ENCODE measurements at regions not wholly inside any gene's neighbourhood (a gene's known extent, or its start where the extent isn't known, plus 50 kb on each side); places are given as distances from the start of the nearest gene placed in this dataset.

DNA sequence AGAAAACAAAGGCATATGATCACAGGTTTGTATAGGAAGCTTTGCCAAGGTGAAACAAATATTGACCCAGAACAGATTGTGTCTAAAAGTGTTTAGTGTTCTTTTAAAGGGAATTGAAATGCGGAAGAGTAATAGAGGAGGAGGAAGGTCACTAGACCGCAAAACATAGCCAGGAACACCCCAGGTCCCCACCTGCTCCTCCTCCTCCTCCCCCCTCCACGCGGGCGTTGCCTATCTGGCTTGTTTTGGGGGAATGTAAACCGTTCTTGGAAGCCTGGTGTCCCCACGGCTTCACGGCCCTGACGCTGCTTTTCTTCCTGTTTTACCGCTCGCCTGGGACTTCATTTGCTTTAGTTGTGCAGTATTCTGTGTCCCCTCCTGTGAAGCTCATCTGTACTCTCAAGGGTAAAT, 81.0 kb upstream of the PFKP start:
- in situ Hi-C loops (cut with HindIII; ENCODE audit: low pct_unique_long_range_greater_than_20kb, low sequenced_read_pairs), result no loop called here
- DNase-seq (ENCODE audit: low read depth, low spot score), result no peak

DNA sequence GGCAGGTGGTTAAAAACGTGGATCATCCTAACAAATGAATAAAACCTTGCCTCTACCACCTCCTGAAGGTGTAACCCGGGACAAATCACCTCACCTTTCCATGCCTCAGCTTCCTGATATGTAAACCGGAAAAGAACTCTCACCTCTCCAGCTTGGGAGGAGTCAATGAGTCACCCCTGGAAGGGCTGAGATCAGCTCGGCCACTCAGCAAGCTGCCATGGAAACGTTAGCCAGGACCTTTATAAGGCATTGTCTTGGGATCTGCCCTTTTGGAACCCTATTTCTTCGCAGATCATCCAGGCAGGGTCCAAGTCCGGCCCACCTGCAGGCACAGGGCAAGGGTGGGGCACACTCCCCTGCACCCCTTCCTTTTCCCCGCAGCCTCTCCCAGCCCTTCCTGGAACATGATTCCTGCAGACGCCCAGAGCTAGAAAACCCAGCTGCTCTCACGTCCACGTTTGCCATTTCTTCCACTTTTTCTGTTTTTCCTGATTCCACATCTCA, 81.6 kb upstream of the PFKP start:
- no peak for DNase-seq (ENCODE audit: low read depth, low spot score)
- in situ Hi-C loops (cut with HindIII; ENCODE audit: low pct_unique_long_range_greater_than_20kb, low sequenced_read_pairs), result no loop called here

DNA sequence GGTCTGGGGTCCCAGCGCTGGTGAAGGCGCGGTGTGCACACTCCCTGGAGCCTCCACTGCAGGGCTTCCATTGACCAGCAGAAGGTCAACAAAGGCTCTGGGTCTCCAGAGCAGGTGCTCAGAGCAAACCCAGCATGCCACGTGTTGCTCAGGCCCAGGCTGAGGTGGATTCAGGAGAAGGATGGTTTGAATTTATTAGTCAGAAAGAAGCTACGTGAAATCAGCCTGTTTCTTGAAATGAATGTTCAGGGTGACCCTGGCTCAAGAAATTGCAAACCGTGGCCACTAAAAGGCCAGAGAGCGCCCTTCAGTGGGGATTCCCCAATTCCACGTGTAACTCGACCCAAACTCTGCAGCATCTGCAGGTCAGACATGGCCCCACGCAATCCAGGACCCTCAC, 82.7 kb upstream of the PFKP start:
- in situ Hi-C loops (cut with HindIII; ENCODE audit: low pct_unique_long_range_greater_than_20kb, low sequenced_read_pairs), result no loop called here
- DNase-seq (ENCODE audit: low read depth, low spot score), result no peak

DNA sequence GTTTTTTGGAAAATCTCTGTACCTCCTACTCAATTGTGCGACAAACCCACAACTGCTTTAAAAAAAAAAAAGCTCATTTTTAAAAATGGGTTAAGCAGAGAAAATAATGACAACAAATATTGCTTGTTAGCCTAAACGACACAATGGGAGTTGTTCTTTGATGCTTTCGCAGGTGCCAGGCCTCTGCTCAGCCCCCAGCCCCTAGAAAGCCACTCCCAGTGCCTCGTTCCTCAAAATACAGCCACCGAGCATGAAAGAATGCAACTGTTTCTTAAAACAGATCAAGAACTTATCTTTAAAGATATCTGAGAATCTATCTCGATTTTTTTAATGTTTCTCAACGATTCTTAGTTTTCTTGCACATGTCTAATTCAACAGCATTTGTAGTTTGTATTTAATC, 85.2 kb upstream of the PFKP start:
- in situ Hi-C loops (cut with HindIII; ENCODE audit: low pct_unique_long_range_greater_than_20kb, low sequenced_read_pairs), result no loop called here
- DNase-seq (ENCODE audit: low read depth, low spot score), result no peak

DNA sequence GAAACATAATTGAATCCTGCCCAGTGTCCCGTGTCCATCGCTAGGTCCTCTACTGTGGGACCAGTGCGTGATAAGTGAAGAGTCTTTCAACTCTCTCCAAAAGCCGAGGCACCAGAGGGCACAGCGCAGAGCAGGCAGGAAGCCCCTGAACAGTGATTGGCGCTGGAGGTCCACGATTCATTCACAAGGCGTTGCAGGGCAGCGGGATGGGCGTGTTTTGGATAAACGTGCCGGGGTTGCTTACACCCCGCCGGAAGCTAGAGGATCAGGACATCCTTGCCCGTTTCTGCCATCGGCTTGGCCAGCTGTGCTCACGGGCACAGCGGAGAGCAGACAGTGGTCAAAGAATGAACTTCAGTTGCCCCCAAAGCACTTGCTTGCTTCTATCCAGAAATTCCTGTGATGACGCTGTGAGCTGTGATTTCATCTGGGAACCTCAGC, 86.0 kb upstream of the PFKP start:
- in situ Hi-C loops (cut with HindIII; ENCODE audit: low pct_unique_long_range_greater_than_20kb, low sequenced_read_pairs), result no loop called here
- peak; percentile 9 for DNase-seq (ENCODE audit: low read depth, low spot score)

DNA sequence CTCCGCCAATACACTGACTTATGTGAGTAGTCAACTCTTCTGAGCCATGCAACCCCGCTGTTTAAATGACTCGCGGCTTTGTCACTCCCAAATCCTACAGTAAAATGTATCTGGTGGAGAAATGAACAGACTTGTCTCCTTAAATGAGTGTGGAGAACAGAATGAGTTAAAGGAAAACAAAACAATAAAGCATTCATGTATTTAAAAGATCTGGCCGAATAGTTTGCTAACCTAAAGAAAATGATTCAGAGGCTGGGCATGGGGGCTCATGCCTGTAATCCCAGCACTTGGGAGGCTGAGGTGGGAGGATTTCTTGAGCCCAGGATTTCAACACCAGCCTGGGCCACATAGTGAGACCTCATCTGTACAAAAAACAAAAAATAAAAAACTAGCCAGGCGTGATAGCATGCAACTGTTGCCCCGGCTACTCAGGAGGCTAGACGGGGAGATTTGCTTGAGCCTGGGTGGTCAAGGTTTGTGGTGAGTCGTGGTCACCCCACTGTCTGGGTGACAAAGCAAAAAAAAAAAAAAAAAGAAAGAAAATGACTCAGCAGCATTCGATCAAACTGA, 86.5 kb upstream of the PFKP start:
- in situ Hi-C loops (cut with HindIII; ENCODE audit: low pct_unique_long_range_greater_than_20kb, low sequenced_read_pairs), result no loop called here
- DNase-seq (ENCODE audit: low read depth, low spot score), result no peak

DNA sequence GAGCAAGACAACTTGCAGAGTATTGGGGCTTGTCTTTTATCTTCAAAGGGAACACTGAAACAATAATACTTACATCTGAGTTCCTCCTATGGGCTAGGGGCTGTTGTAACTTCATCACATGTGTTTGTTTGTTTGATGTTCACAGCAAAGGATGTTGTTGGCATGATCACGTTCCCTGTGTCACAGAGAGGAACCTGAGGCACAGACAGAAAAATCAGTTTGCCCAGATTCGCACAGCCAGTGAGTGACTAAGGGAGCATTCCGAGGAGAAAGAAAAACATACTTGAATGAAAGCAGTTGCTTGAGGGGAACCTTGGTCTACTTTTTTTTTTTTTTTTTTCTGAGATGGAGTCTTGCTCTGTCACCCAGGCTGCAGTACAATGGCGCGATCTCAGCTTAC, 87.2 kb upstream of the PFKP start:
- DNase-seq (ENCODE audit: low read depth, low spot score), result no peak
- in situ Hi-C loops (cut with HindIII; ENCODE audit: low pct_unique_long_range_greater_than_20kb, low sequenced_read_pairs), result no loop called here

DNA sequence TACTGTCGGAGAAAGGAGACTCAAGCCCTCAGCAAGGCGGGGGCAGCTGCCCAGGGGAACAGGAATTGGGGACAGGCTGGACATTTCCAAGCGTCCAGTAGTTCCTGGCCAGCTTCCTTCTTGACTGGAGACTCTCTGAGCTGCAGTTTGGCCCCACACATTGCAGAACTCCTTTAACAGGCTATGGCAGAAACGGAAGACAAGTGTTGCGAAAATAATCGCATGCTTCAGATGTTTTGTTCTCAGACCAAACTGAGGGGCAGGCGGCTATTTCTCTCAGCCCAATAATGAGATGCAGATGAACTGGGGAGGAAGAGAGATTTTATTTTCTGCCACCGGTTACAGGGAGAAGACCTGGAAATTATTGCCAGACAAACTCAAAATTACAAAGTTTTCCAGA, 88.0 kb upstream of the PFKP start:
- in situ Hi-C loops (cut with HindIII; ENCODE audit: low pct_unique_long_range_greater_than_20kb, low sequenced_read_pairs), result no loop called here
- no peak for DNase-seq (ENCODE audit: low read depth, low spot score)

DNA sequence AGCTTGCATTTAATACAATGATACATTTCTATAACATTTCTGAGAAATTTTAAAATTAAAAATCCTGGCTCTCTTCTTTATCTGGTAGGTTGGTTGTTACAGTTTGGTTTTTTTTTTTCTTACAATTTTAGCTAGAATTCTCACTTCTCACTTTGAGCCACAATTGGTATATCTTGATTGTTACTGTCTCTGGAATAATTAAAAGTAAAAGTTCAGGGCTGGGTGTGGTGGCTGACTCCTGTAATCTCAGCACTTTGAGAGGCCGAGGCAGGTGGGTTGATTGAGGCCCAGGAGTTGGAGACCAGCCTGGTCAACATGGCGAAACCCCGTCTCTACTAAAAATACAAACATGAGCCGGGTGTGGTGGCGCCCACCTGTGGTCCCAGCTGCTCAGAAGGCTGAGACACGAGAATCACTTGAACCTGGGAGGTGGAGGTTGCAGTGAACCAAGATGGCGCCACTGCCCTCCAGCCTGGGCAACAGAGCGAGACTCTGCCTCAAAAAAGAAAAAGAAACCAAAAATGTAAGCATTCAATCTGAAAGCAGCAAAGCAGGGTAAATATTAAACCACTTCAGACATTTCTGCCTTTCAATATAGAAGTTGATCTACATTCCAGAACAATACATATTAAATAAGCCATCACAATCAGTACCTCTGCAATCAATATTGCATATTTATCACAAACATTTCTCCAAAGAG, 88.6 kb upstream of the PFKP start:
- in situ Hi-C loops (cut with HindIII; ENCODE audit: low pct_unique_long_range_greater_than_20kb, low sequenced_read_pairs), result no loop called here

DNA sequence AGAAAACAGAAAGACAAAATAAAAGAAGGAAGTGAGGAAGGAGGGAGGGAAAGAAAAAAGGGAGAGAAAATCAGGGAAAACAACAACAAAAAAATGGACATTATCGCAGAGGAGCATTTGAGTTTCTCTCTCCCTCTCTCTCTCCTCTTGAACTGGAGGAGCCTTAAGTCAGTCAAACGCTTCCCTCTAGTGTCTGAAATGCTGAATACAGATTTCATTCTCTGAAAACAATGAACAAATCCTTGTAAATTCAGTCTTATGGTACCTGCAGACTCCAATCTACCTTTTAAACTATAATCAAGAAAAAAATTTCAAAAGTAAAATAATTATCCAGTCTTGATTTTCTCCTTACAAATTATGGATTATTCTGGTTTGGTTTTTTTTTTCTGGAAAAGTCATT, 89.2 kb upstream of the PFKP start:
- in situ Hi-C loops (cut with HindIII; ENCODE audit: low pct_unique_long_range_greater_than_20kb, low sequenced_read_pairs), result no loop called here
- DNase-seq (ENCODE audit: low read depth, low spot score), result peak; percentile 57

More for the DNA sequence above, 88.6 kb upstream of the PFKP start:
- no peak for DNase-seq (ENCODE audit: low read depth, low spot score)

DNA sequence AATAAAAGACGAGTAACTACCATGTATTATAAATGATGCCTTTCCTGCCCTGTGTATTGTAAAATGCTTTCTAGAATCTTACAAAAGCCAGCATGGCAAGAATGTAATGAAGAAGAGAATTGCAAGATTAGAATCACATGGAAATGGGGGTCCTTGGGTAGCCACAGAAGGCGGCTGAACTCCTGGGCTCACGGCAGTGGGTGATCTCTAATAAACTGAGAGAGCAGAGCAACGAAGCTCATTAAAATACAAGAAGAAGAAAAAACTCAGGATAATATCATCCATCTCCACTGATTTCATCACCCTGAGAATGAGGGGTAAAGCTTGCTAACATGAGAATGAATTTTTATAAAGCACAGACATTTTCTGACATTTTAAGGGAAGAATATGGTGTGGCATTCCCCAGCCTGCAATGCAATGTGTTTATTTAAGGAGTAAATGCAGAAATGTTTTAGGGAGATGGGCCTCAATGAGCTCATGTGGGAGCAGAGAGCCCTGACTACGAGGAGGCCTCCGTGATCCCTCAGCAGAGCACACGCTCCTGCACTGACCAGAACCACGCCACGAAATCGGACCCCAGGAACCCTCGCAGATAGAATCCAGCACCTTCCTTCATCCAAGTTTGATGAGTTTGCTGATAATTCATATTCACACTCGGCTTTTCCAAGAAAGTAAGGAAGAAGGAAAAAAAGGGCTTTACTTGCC, 92.7 kb upstream of the PFKP start:
- in situ Hi-C loops (cut with HindIII; ENCODE audit: low pct_unique_long_range_greater_than_20kb, low sequenced_read_pairs), result no loop called here

DNA sequence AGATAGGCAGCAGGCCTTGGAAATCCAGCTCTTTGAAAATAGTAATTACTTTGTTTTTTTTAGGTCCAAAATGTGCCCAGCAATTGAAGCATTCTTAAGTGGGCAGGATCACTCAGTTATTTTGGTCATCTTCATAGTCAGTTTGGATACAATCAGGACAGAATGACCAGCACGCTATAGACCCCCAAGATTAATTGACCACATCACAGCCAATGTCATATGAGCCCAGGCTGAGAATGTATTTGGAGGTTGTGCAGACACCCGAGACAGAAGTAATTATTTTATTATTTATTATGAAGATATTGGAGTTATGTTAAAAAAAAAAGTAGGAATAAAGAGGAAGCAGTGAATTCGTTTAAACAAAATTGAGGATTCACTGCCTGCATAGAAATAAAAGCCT, 93.3 kb upstream of the PFKP start:
- in situ Hi-C loops (cut with HindIII; ENCODE audit: low pct_unique_long_range_greater_than_20kb, low sequenced_read_pairs), result no loop called here
- DNase-seq (ENCODE audit: low read depth, low spot score), result no peak

More for the DNA sequence above, 92.7 kb upstream of the PFKP start:
- no peak for DNase-seq (ENCODE audit: low read depth, low spot score)

DNA sequence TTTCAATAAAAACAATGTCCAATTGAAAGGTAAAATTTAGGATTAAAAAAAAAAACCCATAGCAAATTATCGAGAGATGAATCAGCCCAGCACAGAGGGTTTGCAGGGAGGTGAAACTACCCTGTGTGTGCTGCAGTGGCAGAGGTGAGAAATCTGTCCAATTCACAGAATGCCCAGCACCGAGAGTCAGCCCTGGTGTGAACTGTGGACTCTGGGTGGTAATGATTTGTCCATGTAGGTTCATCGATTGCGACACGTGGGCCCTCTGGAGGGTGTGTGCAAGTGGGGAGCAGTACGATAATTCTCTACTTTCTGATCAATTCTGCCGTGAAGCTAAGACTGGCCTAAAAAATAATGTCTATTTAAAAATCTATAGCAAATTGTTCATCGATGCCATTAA, 94.5 kb upstream of the PFKP start:
- no peak for DNase-seq (ENCODE audit: low read depth, low spot score)
- in situ Hi-C loops (cut with HindIII; ENCODE audit: low pct_unique_long_range_greater_than_20kb, low sequenced_read_pairs), result no loop called here

DNA sequence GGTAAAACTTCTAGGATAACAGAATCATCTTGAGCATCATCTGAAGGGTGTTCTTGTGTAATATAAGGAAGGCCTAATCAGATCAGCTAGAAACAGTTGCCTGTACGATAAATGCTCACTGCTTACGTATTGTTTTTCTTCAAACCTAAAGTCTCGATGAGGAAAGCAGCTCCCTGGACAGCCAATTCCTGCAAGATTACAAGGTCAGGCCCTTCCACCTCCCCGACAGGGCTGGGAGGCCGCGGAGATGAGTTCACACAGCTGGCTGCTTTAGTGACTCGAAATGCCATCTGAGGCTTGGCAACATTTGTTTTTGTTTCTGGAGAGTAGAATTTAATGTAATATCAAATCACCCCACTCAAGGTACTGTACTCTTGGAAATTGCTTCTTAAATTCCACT, 95.1 kb upstream of the PFKP start:
- in situ Hi-C loops (cut with HindIII; ENCODE audit: low pct_unique_long_range_greater_than_20kb, low sequenced_read_pairs), result no loop called here
- no peak for DNase-seq (ENCODE audit: low read depth, low spot score)

DNA sequence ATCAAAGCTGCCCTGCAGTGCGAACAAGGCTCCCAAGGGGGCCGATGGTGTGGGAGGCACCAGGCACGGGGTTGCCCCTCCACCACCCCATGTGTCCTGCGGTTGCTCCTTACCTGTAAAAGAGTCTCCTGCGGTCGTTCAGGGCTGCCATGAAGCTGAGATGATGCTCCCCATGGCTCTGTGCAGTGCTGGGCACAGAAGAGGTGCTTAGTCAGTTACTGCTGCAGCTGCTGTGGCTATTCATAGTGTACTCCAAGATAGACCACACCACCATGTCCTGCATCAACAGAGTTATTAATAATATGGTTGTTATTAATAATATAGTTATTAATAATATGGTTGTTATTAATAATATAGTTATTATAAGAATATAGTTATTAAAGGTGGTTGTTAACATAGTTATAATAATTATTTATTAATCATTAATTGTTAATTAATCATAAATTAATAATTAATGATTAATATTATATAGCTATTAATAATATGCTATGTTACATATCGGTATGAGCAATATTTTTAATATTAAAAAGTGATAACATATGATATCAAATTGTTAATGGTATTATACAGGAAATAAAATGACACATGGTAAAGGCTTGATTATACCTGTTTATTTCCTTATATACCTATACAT, 97.0 kb upstream of the PFKP start:
- DNase-seq (ENCODE audit: low read depth, low spot score), result no peak
- in situ Hi-C loops (cut with HindIII; ENCODE audit: low pct_unique_long_range_greater_than_20kb, low sequenced_read_pairs), result no loop called here

DNA sequence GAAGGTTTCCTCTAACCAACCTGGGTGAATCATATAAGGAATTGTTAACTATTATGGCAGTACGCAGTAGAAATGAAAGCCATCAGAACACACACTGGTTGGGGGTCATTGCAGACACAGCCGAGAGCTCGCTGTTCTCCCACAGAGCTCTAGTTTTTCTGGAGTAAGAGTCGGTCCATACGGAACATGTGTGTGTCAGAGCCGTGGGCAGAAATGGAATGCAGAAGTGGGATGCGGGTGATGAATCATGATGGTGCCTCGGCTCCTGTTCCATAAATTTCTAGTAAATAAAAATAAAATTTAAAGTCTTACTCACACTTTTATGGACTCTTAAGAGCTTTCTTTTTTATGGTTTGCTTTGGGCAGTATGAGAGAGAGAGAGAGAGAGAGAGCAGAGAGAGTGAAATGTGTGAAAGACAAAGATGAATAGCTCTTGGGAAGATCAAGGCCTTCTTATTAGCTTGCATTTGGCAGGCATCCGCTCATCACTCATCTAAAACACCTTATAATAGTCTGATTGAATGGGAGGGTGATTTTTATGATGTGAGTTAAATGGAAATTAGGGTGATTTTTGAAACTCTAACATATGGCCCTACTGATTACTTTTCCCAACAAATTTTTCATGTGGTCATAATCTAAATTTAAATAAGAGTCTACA, 98.8 kb upstream of the PFKP start:
- in situ Hi-C loops (cut with HindIII; ENCODE audit: low pct_unique_long_range_greater_than_20kb, low sequenced_read_pairs), result no loop called here
- no peak for DNase-seq (ENCODE audit: low read depth, low spot score)

DNA sequence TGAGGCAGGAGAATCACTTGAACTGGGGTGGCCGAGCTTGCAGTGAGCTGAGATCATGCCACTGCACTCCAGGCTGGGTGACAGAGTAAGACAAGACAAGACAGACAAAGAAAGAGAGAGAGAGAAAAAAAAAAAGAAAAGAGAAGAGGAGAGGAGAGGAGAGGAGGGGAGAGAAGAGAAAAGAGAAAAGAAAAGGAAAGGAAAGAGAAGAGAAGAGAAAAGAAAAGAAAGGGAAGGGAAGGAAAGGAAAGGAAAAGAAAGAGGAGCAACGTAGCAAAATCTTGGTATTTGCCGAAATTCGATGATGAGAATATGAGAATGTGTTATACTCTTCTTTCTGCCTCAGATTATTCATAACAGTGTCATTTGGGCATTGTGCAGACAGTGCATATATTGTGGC, 101.2 kb upstream of the PFKP start:
- no peak for DNase-seq (ENCODE audit: low read depth, low spot score)
- in situ Hi-C loops (cut with HindIII; ENCODE audit: low pct_unique_long_range_greater_than_20kb, low sequenced_read_pairs), result no loop called here

All from SK-MEL-5 (cell line).